ENCODE measurements at regions not wholly inside any gene's neighbourhood (a gene's known extent, or its start where the extent isn't known, plus 50 kb on each side); places are given as distances from the start of the nearest gene placed in this dataset.
A peak's percentile ranks its signal among the peaks of the same experiment; 100 is the strongest.
"Not testable (repeated sequence)": the region's sequence is repeated elsewhere in the genome, so short reads cannot be mapped to it uniquely, and the experiment has no call there.

DNA sequence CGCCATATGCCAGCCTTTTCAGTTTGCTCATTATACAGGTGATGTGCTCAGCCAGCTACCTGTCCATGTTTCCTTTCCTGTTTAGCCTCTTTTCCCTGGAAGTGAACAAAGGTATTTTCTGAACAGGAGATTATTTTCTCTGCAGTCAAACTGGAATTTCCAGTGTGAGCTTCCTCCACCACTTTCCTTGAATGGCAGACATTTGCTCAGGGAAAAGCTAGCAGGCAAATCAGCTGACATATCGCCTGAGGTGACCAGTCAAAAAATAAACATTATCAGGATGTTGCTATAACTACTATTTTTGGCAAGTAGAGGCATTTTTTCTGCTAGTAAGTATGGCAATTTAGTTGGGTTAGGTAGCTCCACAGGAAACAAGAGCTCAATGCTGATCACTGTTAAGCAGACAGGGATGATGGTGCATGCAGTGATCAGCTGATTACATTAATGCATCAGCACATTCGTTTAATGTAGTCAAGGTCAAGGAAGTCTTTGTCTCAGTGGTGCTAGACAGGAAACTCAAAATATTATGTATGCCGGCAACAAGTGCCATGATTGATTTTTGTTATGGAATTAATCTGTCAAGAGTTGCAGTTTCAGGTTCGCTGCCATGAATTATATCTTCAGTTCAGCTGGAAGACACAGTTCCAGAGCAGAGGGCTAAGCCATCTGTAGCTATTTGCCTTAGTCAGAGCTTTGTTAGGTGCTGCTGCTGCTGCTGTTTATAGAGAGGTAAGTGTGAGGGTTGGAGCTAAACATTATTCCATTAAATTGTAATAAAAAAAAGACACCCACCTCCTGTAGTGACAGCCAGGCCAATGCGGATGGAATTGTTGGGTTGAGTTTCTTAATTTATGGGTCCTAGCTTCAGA, 179.7 kb upstream of the ST6GALNAC5 start:
- no peak overlapping the region for H3K4me3 ChIP-seq (ENCODE audit: low read length)
- no peaks in the 10 kb centered on the region for H3K36me3 ChIP-seq (ENCODE audit: control insufficient read depth, insufficient read depth, low read length)
- no peaks in the 10 kb centered on the region for H3K4me1 ChIP-seq (ENCODE audit: control insufficient read depth, insufficient read depth, low read length)
- H3K9me3 ChIP-seq (replicated peaks; ENCODE audit: control insufficient read depth, low read depth, low read length), result no peaks in the 10 kb centered on the region
- DNase-seq, result peak; percentile 7
- 6% methylated on average over 3 of the region's 6 CpGs for WGBS (ENCODE audit: insufficient coverage)
- no peaks in the 10 kb centered on the region for H3K27me3 ChIP-seq (ENCODE audit: control insufficient read depth, insufficient read depth, low read length)
- H3K27ac ChIP-seq (ENCODE audit: low read length), result no peak overlapping the region

DNA sequence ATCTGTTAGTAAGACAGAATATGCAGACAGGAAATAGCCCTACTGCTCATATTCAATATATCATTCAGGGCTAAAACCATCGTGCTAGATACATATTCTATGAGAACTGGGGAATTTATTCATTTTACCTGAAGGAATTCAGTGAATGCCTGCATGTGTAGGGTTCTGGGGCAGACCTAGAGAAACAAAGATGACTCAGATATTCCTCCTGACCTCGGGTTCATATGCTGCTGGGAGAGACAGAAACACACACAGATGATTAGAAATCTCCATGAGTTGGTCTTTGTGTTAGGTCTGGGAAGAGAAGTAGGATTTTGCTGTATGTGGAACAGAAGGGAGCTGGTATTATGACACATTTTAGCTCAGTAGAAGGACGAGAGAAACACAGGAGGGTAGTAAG, 176.5 kb upstream of the ST6GALNAC5 start:
- no peaks in the 10 kb centered on the region for H3K36me3 ChIP-seq (ENCODE audit: control insufficient read depth, insufficient read depth, low read length)
- DNase-seq, result peak; percentile 19
- no peaks in the 10 kb centered on the region for H3K4me1 ChIP-seq (ENCODE audit: control insufficient read depth, insufficient read depth, low read length)
- WGBS (ENCODE audit: insufficient coverage), result 56% methylated on average over 1 of the region's 3 CpGs
- no peak overlapping the region for H3K27ac ChIP-seq (ENCODE audit: low read length)
- H3K4me3 ChIP-seq (ENCODE audit: low read length), result no peak overlapping the region
- H3K27me3 ChIP-seq (ENCODE audit: control insufficient read depth, insufficient read depth, low read length), result no peaks in the 10 kb centered on the region
- no peaks in the 10 kb centered on the region for H3K9me3 ChIP-seq (replicated peaks; ENCODE audit: control insufficient read depth, low read depth, low read length)

DNA sequence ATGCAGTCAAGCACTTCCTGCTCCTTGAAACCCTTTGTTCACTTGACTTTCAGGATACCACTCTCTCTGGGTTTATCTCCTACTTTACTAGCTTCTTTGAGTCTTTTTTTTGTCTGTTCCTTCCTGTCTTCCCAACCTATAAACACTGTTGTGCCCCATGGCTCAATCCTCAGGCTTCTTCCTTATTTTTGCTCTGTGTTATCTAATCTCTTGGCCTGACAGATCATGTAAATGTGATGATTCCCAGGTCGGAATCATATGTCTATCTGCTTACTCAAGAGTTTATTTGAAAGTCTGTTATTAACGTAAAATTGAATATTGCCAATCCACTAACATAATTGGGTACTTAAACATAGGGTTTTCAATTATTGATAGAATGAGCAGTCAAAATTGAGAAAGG, 171.7 kb upstream of the ST6GALNAC5 start:
- no peaks in the 10 kb centered on the region for H3K9me3 ChIP-seq (replicated peaks; ENCODE audit: control insufficient read depth, low read depth, low read length)
- no peak overlapping the region for H3K27ac ChIP-seq (ENCODE audit: low read length)
- no peak for DNase-seq
- no peaks in the 10 kb centered on the region for H3K4me1 ChIP-seq (ENCODE audit: control insufficient read depth, insufficient read depth, low read length)
- H3K36me3 ChIP-seq (ENCODE audit: control insufficient read depth, insufficient read depth, low read length), result no peaks in the 10 kb centered on the region
- H3K27me3 ChIP-seq (ENCODE audit: control insufficient read depth, insufficient read depth, low read length), result no peaks in the 10 kb centered on the region
- H3K4me3 ChIP-seq (ENCODE audit: low read length), result no peak overlapping the region
- WGBS (ENCODE audit: insufficient coverage), result no CpG with 5 or more reads among the region's 2 CpGs

DNA sequence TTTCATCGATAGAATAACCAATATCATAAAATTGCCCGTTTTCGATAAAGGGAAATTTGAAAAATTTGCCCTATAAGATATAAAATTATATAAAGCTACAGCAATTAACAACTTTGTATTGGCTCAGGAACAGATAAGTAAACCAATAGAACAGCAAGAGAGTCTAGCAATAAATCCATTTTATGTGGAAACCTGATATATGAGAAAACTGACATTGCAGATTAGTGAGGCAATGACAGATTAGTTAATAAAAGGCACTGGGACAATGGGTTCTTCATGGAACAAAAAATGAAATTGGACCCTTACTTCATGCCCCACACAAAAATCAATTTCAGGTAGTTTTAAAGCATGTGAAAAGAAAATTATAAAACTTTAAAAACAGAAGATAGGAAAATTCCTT, 169.9 kb upstream of the ST6GALNAC5 start:
- no peak overlapping the region for H3K27ac ChIP-seq (ENCODE audit: low read length)
- H3K9me3 ChIP-seq (replicated peaks; ENCODE audit: control insufficient read depth, low read depth, low read length), result no peaks in the 10 kb centered on the region
- no peaks in the 10 kb centered on the region for H3K36me3 ChIP-seq (ENCODE audit: control insufficient read depth, insufficient read depth, low read length)
- no peak overlapping the region for H3K4me3 ChIP-seq (ENCODE audit: low read length)
- H3K27me3 ChIP-seq (ENCODE audit: control insufficient read depth, insufficient read depth, low read length), result no peaks in the 10 kb centered on the region
- no peak for DNase-seq
- WGBS (ENCODE audit: insufficient coverage), result no CpG with 5 or more reads among the region's 3 CpGs
- no peaks in the 10 kb centered on the region for H3K4me1 ChIP-seq (ENCODE audit: control insufficient read depth, insufficient read depth, low read length)

DNA sequence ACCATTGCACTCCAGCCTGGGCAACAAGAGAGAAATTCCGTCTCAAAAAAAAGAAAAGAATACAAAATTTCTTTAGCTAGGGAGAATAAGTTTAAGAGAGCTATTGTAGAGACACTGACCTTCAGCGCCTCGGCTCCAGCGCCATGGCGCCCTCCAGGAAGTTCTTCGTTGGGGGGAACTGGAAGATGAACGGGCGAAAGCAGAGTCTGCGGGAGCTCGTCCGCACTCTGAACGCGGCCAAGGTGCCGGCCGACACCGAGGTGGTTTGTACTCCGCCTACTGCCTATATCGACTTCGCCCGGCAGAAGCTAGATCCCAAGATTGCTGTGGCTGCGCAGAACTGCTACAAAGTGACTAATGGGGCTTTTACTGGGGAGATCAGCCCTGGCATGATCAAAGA, 167.6 kb upstream of the ST6GALNAC5 start:
- not testable (repeated sequence) for H3K27ac ChIP-seq (ENCODE audit: low read length); H3K4me1 ChIP-seq (ENCODE audit: control insufficient read depth, insufficient read depth, low read length); DNase-seq; H3K4me3 ChIP-seq (ENCODE audit: low read length); H3K9me3 ChIP-seq (replicated peaks; ENCODE audit: control insufficient read depth, low read depth, low read length); H3K36me3 ChIP-seq (ENCODE audit: control insufficient read depth, insufficient read depth, low read length); H3K27me3 ChIP-seq (ENCODE audit: control insufficient read depth, insufficient read depth, low read length)
- 98% methylated on average over 20 of the region's 21 CpGs for WGBS (ENCODE audit: insufficient coverage)

DNA sequence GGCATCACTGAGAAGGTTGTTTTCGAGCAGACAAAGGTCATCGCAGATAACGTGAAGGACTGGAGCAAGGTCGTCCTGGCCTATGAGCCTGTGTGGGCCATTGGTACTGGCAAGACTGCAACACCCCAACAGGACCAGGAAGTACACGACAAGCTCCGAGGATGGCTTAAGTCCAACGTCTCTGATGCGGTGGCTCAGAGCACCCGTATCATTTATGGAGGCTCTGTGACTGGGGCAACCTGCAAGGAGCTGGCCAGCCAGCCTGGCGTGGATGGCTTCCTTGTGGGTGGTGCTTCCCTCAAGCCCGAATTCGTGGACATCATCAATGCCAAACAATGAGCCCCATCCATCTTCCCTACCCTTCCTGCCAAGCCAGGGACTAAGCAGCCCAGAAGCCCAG, 167.1 kb upstream of the ST6GALNAC5 start:
- H3K36me3 ChIP-seq (ENCODE audit: control insufficient read depth, insufficient read depth, low read length); H3K4me3 ChIP-seq (ENCODE audit: low read length); H3K27me3 ChIP-seq (ENCODE audit: control insufficient read depth, insufficient read depth, low read length); DNase-seq; H3K27ac ChIP-seq (ENCODE audit: low read length); H3K9me3 ChIP-seq (replicated peaks; ENCODE audit: control insufficient read depth, low read depth, low read length); H3K4me1 ChIP-seq (ENCODE audit: control insufficient read depth, insufficient read depth, low read length): not testable (repeated sequence)
- 92% methylated on average over 8 of the region's 12 CpGs for WGBS (ENCODE audit: insufficient coverage)

DNA sequence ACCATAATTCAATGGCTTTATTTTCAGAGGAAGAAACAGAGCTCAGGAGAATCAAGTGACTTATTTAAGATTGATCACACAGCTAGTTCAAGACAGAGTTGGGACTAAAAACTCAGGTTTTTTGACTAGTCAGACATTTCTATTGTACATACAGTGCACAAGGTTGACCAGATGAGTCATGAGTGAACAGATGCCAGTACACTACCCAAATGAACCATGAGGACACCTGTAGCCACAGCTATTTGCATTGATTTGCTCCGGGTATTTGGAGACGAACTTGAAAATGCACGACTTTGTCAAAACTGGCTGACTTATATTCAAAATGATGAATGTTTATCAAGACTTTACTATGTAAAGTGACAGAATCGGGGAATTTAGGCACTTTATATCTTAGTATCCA, 161.7 kb upstream of the ST6GALNAC5 start:
- no peak for DNase-seq
- Histone ChIP-seq H3K36me3 (ENCODE audit: control insufficient read depth, insufficient read depth, low read length) (no peaks in the 10 kb centered on the region), H3K4me1 (ENCODE audit: control insufficient read depth, insufficient read depth, low read length) (no peaks in the 10 kb centered on the region), H3K4me3 (ENCODE audit: low read length) (no peak overlapping the region), H3K27me3 (ENCODE audit: control insufficient read depth, insufficient read depth, low read length) (no peaks in the 10 kb centered on the region), H3K9me3 (replicated peaks; ENCODE audit: control insufficient read depth, low read depth, low read length) (no peaks in the 10 kb centered on the region), H3K27ac (ENCODE audit: low read length) (no peak overlapping the region)
- WGBS (ENCODE audit: insufficient coverage), result 48% methylated on average over 3 of the region's 4 CpGs

DNA sequence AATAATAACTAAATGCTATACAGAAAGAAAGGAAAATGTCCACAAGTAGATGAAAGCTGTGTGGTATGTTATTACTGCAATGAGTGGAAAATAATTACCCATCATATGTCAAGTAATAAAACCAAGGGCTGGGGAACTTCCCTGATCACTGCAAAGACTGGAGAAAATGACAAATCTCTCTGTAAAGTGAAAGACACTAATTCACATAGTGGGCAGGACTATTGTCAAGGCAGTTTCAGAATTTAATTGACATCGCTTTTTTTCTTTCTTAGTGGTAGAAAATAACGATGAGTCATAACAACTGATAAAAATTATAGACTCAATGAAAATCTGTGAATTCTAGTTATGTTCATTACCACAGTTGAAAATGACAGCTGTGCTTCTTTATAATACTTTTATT, 153.7 kb upstream of the ST6GALNAC5 start:
- WGBS (ENCODE audit: insufficient coverage), result no CpG with 5 or more reads among the region's 2 CpGs
- no peak for DNase-seq
- Histone ChIP-seq H3K4me3 (ENCODE audit: low read length) (no peak overlapping the region), H3K27ac (ENCODE audit: low read length) (no peak overlapping the region), H3K9me3 (replicated peaks; ENCODE audit: control insufficient read depth, low read depth, low read length) (no peaks in the 10 kb centered on the region), H3K4me1 (ENCODE audit: control insufficient read depth, insufficient read depth, low read length) (no peaks in the 10 kb centered on the region), H3K27me3 (ENCODE audit: control insufficient read depth, insufficient read depth, low read length) (no peaks in the 10 kb centered on the region), H3K36me3 (ENCODE audit: control insufficient read depth, insufficient read depth, low read length) (no peaks in the 10 kb centered on the region)

DNA sequence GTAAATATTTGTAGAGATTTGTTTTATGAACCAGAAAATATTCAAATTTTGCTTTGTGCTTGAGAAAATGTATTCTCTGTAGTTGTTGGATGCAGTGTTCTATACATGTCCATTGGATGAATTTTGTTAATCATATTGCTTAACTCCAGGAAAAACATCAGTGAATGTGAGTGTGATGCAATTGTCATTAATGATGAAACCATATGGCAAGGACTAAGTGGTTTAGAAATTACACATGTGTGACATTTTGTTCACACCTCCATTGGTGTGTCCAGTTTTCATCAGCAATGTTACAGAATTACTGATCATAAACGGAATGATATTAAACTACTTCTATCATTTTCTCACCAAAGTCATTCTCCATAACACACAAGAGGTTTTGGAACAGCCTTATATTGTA, 151.8 kb upstream of the ST6GALNAC5 start:
- WGBS (ENCODE audit: insufficient coverage), result no CpG with 5 or more reads among the region's 1 CpG
- Histone ChIP-seq H3K4me3 (ENCODE audit: low read length) (no peak overlapping the region), H3K9me3 (replicated peaks; ENCODE audit: control insufficient read depth, low read depth, low read length) (no peaks in the 10 kb centered on the region), H3K27ac (ENCODE audit: low read length) (no peak overlapping the region), H3K4me1 (ENCODE audit: control insufficient read depth, insufficient read depth, low read length) (no peaks in the 10 kb centered on the region), H3K27me3 (ENCODE audit: control insufficient read depth, insufficient read depth, low read length) (no peaks in the 10 kb centered on the region), H3K36me3 (ENCODE audit: control insufficient read depth, insufficient read depth, low read length) (no peaks in the 10 kb centered on the region)
- no peak for DNase-seq

DNA sequence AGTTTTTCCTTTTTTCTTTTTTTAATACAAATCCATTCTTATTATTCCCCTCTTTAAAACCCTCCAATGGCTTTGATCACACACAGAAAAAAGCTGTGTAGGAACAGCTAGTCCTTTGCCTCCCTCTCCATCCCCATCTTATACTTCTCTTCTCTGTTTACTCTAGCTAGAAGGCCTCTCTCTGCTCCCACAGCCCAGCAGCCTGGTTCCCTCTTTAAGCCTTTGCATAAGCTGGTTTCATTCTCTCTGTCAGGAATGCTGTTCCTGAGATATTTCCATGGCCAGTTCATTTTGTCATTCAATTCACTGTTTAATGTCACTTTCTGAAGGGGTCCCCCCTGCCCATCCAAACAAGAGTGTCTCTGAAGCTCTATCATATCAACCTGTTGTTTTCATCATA, 143.3 kb upstream of the ST6GALNAC5 start:
- Histone ChIP-seq H3K36me3 (ENCODE audit: control insufficient read depth, insufficient read depth, low read length) (no peaks in the 10 kb centered on the region), H3K4me1 (ENCODE audit: control insufficient read depth, insufficient read depth, low read length) (no peaks in the 10 kb centered on the region), H3K4me3 (ENCODE audit: low read length) (no peak overlapping the region), H3K9me3 (replicated peaks; ENCODE audit: control insufficient read depth, low read depth, low read length) (no peaks in the 10 kb centered on the region), H3K27me3 (ENCODE audit: control insufficient read depth, insufficient read depth, low read length) (no peaks in the 10 kb centered on the region), H3K27ac (ENCODE audit: low read length) (no peak overlapping the region)
- DNase-seq, result no peak

DNA sequence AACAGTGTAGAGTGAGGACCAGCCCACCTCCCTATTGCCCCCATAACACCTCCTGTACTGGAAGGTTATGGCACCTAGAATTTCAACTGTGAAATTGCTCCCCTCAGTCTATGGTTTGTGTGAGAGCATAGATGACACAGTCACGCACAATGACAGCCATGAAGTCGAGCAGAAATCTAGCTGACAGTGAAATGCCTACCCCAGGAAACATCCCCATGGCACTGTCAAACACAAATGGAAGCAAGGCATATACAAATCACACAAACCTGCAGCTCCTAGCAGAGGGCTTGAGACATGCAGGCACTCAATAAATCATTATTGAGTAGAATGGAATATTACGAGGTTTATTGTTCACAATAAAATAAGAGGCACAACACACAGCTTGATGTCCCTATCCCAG, 142.5 kb upstream of the ST6GALNAC5 start:
- Histone ChIP-seq H3K4me1 (ENCODE audit: control insufficient read depth, insufficient read depth, low read length) (no peaks in the 10 kb centered on the region), H3K9me3 (replicated peaks; ENCODE audit: control insufficient read depth, low read depth, low read length) (no peaks in the 10 kb centered on the region), H3K4me3 (ENCODE audit: low read length) (no peak overlapping the region), H3K27me3 (ENCODE audit: control insufficient read depth, insufficient read depth, low read length) (no peaks in the 10 kb centered on the region), H3K36me3 (ENCODE audit: control insufficient read depth, insufficient read depth, low read length) (no peaks in the 10 kb centered on the region), H3K27ac (ENCODE audit: low read length) (no peak overlapping the region)
- no CpG with 5 or more reads among the region's 3 CpGs for WGBS (ENCODE audit: insufficient coverage)
- no peak for DNase-seq

All from muscle of leg (tissue), 3 donors.